Ishikawa (cell line): ENCODE measurements at regions not wholly inside any gene's neighbourhood (a gene's known extent, or its start where the extent isn't known, plus 50 kb on each side); places are given as distances from the start of the nearest gene placed in this dataset.

Experiments
- CEBPB ChIP-seq: IDR thresholded peaks from 2 replicates; pipeline ENCODE4 v1.6.1; 2012
- CREB1 ChIP-seq: IDR thresholded peaks from 2 replicates; pipeline ENCODE4 v1.6.1; 2012; ENCODE audit warnings: low read depth
- EGR1 ChIP-seq: IDR thresholded peaks from 2 replicates; pipeline ENCODE4 v1.6.1; 2012
- EP300 ChIP-seq: IDR thresholded peaks from 2 replicates; pipeline ENCODE4 v1.6.1; 2012; ENCODE audit warnings: borderline replicate concordance
- FOXM1 ChIP-seq: IDR thresholded peaks from 2 replicates; pipeline ENCODE4 v1.6.1; 2012; ENCODE audit warnings: low read depth, borderline replicate concordance
- NFIC ChIP-seq: IDR thresholded peaks from 2 replicates; pipeline ENCODE4 v1.6.1; 2012
- RAD21 ChIP-seq: IDR thresholded peaks from 2 replicates; pipeline ENCODE4 v1.6.1; 2012; ENCODE audit warnings: low read depth
- TAF1 ChIP-seq: IDR thresholded peaks from 2 replicates; pipeline ENCODE4 v1.6.1; 2012; ENCODE audit warnings: low read depth, mild to moderate bottlenecking
- TCF12 ChIP-seq: IDR thresholded peaks from 2 replicates; pipeline ENCODE4 v1.6.1; 2012; ENCODE audit warnings: low read depth
- TEAD4 ChIP-seq: IDR thresholded peaks from 2 replicates; pipeline ENCODE4 v1.6.1; 2012
- YY1 ChIP-seq: IDR thresholded peaks from 2 replicates; pipeline ENCODE4 v1.6.1; 2012; ENCODE audit warnings: low read depth
- ZBTB7A ChIP-seq: IDR thresholded peaks from 2 replicates; pipeline ENCODE4 v1.6.1; 2012; ENCODE audit warnings: low read depth
- TF ChIP-seq, protein P1 (sequence below): IDR thresholded peaks from 2 replicates; pipeline ENCODE4 v1.6.1; 2012
- TF ChIP-seq, protein P2 (sequence below): IDR thresholded peaks from 2 replicates; pipeline ENCODE4 v1.6.1; 2012; ENCODE audit warnings: low read depth, mild to moderate bottlenecking
- TF ChIP-seq, protein P3 (sequence below): IDR thresholded peaks from 2 replicates; pipeline ENCODE4 v1.6.1; 2012

DNA sequence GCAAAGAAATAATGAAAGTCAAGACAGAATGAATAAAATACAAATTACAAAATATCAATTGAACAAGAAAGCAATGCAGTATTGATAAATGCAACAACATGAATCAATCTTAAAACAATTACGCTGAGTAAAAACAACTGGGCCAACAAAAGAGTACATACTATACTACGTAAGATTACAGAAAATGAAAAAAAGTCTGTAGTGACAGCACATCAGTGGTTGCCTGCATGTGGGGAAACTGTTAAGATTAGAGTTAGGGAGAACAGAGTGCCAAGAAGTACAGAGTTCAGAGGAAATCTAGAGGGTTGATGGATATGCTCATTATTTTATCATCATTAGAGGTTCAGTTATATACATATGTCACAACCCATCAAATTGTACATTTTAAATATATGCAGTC, 706.6 kb upstream of the ACO1 start:
- no peak for TF ChIP-seq FOXM1
- TF ChIP-seq EGR1, result no peak
- TF ChIP-seq CREB1, result no peak
- no peak for TF ChIP-seq NFIC
- no peak for TF ChIP-seq CEBPB
- TF ChIP-seq, protein P1, sequence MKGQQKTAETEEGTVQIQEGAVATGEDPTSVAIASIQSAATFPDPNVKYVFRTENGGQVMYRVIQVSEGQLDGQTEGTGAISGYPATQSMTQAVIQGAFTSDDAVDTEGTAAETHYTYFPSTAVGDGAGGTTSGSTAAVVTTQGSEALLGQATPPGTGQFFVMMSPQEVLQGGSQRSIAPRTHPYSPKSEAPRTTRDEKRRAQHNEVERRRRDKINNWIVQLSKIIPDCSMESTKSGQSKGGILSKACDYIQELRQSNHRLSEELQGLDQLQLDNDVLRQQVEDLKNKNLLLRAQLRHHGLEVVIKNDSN, result no peak
- TF ChIP-seq YY1, result no peak
- no peak for TF ChIP-seq TEAD4

DNA sequence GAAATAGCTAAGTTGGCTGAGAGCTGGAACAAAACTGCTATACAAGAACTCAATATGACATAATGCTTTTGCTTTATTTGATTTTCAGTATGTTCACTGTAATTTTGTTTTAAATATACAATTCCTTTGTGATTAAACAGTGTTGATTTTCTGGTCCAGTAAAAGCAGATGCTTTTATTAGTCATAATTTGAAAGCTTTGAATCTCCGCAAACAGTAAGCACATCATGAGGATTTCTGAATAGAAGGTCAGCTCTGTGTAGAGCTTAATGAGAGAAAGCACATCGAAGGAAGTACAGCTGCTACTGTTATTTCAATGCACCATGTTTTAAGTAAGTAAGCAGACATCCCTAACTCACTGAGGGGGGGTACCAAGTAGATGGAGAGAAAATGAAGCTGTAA, 701.3 kb upstream of the ACO1 start:
- TF ChIP-seq FOXM1 (no peak), RAD21 (no peak), TAF1 (no peak), TEAD4 (no peak), CEBPB (no peak), EP300 (no peak), EGR1 (no peak), YY1 (no peak), NFIC (no peak), ZBTB7A (no peak), TCF12 (no peak), CREB1 (no peak)
- TF ChIP-seq, protein P2, sequence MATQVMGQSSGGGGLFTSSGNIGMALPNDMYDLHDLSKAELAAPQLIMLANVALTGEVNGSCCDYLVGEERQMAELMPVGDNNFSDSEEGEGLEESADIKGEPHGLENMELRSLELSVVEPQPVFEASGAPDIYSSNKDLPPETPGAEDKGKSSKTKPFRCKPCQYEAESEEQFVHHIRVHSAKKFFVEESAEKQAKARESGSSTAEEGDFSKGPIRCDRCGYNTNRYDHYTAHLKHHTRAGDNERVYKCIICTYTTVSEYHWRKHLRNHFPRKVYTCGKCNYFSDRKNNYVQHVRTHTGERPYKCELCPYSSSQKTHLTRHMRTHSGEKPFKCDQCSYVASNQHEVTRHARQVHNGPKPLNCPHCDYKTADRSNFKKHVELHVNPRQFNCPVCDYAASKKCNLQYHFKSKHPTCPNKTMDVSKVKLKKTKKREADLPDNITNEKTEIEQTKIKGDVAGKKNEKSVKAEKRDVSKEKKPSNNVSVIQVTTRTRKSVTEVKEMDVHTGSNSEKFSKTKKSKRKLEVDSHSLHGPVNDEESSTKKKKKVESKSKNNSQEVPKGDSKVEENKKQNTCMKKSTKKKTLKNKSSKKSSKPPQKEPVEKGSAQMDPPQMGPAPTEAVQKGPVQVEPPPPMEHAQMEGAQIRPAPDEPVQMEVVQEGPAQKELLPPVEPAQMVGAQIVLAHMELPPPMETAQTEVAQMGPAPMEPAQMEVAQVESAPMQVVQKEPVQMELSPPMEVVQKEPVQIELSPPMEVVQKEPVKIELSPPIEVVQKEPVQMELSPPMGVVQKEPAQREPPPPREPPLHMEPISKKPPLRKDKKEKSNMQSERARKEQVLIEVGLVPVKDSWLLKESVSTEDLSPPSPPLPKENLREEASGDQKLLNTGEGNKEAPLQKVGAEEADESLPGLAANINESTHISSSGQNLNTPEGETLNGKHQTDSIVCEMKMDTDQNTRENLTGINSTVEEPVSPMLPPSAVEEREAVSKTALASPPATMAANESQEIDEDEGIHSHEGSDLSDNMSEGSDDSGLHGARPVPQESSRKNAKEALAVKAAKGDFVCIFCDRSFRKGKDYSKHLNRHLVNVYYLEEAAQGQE, result no peak
- TF ChIP-seq, protein P1, result no peak
- TF ChIP-seq, protein P3, sequence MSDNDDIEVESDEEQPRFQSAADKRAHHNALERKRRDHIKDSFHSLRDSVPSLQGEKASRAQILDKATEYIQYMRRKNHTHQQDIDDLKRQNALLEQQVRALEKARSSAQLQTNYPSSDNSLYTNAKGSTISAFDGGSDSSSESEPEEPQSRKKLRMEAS, result no peak

DNA sequence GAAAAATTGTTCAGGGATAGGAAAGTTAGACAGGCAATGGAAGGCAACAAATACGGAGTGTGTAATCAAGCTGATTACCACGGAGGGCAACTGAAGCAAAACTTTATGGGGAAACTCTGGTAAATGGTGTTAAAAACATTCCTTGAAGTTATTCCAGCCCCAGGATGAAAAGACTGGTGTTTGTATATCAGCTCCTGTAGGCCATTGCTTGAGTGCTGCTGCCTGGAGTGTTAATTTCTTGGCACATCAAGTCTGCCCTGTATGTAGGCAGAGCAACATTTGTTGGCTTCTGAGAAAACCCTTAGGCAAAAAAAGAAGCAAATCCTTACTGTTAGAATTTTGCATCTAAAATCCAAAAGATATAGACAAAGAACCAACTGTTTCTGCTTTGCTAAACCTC, 686.5 kb upstream of the ACO1 start:
- TF ChIP-seq, protein P3, result no peak
- no peak for TF ChIP-seq FOXM1
- TF ChIP-seq YY1, result no peak
- TF ChIP-seq NFIC, result no peak
- no peak for TF ChIP-seq TAF1
- TF ChIP-seq TCF12, result no peak
- TF ChIP-seq CEBPB, result no peak

DNA sequence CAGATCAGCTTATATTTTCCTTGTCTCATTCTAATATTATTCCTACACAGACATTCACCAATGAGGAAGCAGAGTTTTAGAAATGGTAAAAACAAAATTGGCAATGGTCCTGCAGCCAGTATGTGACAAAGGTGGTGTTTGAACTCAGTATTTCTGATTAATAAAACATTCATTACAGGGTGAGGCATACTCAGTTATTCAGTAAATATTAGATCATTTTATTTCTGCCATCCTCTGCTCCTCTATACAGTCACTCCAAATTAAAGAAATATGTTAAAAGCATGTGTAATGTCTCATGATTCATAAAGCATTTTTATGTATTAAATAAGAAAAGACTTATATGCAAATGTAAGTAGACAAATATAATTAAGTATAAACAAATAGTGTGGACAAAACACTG, 684.6 kb upstream of the ACO1 start:
- TF ChIP-seq RAD21, result no peak
- TF ChIP-seq, protein P2, result no peak
- TF ChIP-seq, protein P1, result no peak
- TF ChIP-seq FOXM1, result no peak
- TF ChIP-seq CEBPB, result no peak
- no peak for TF ChIP-seq NFIC
- no peak for TF ChIP-seq ZBTB7A
- TF ChIP-seq, protein P3, result no peak
- no peak for TF ChIP-seq EP300
- no peak for TF ChIP-seq YY1
- no peak for TF ChIP-seq TEAD4
- no peak for TF ChIP-seq TAF1
- no peak for TF ChIP-seq EGR1
- no peak for TF ChIP-seq CREB1
- no peak for TF ChIP-seq TCF12

DNA sequence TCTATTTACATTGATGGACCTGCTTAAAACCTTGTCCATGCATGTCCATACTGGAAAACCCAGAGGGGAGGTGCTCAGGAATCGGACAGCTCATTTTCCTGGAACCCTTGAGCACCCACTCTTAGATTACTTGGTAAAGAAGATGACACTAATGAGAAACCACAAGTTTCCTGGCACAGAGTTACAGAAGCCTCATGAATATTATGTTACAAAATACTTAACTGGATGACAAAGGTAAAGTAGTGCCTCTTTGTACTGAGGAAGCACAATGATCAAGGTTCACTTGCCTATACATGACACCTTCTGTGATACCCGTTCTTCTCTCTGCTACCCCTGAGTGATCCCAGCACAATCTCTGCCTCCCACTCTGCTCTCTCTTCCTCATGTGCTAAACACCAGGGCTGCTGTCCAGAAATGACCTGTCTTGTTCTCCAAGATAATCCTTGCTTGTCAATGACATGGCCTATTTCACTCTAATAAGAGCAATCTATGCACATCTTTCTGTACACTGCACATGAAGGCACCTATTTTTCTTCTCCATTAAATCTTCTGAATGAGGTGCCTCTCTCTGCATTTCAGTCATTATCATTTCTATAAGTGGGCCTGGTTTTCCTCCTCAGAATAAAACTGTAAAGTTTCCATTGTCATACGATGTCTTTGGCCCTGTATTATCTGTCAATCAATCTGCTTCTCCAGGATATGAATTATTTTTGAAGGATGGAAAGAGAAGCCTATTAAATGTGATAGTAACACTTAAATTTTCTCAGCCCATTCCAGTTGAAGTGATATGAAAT, 684.0 kb upstream of the ACO1 start:
- no peak for TF ChIP-seq EP300
- no peak for TF ChIP-seq TEAD4
- no peak for TF ChIP-seq CREB1
- TF ChIP-seq, protein P2, result no peak
- TF ChIP-seq, protein P1, result no peak
- TF ChIP-seq YY1, result no peak
- no peak for TF ChIP-seq RAD21
- no peak for TF ChIP-seq ZBTB7A
- no peak for TF ChIP-seq FOXM1
